ENCODE measurements at regions not wholly inside any gene's neighbourhood (a gene's known extent, or its start where the extent isn't known, plus 50 kb on each side); places are given as distances from the start of the nearest gene placed in this dataset.

DNA sequence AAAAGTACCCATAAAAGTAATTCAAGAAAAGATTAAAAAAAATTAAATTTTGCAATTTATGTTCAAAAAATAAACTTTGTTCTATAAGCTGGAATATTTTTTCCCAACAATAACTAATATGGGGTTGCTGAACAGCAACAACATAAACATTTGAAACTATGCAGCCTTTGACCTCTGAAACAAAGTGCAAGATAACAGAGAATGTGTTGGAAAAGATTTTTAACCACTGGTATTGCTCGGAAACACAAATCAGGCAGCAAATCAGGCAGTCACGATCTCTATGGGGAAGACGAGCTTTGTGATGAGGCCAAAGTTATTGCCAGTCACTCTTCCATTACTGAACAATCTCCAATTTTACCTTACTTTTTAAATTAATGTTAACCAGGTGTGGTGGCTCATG is 332.1 kb downstream of the PABPC4L start:
- DNase-seq = no peak

DNA sequence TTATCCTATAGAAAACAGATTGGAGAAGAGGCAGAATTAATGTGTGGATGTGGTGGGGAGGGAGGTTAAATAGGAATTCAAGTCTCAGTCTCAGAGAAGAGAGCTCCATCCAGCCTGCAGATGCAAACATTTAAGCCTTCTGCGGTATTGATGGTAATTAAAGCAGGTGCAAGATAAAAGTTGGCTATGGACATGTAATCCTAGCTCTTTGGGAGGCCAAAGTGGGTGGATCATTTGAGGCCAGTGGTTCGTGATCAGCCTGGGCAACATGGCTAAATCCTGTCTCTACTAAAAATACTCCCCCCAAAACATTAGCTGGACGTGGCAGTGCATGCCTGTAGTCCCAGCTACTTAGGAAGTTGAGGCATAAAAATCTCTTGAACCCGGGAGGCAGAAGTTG is 332.7 kb downstream of the PABPC4L start:
- DNase-seq = no peak

DNA sequence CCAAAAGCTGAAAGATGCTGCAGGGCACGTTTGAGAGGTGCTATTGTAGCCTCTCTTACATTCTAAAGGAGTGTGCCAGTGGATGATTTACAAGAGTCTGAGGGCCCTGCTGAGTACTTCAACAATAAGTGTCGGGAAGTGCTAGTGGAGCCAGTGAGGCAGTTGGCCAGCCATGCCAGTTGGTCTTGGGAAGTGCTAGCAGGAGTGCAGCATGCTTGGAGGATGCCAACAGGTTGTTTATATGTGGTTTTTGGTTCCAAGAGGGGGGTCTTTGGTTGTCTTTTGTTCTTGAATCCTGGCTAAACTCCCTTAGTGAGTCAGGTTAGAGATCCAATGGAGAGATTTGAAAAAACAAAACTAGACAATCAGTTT is 335.3 kb downstream of the PABPC4L start:
- DNase-seq = no peak

DNA sequence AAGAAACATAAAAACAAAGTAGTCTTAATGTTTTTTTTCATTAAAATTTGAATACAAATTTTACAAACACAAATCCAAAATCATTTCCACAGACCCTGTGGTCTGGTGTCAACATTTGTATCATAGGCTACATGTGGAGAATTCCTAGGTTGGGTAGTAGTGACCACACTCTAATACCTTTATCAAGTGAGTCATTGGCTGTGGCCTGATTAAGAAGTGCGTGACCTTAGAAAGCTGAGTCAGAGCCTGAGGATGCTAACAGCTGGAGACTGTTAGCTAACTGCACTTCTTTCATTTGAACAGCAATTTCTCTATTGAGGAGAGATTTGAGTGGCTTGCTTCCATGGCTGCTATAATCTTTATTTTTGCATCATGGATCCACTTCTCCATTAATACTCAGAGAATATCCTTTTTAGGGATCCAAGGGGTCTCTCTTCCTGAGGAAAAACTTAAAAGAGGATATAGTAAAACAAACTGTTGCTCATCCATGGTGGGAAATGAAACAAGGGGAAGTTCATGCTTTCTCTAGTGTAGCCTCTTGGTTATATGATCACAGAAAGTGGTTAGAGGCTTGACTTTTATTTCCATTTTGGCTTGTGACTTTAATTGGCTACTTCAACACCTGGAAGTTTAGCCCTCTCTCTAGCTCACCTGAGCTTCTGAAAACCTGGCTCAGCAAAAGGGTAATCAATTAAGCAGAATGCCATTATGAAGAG is 335.8 kb downstream of the PABPC4L start:
- no peak for DNase-seq

DNA sequence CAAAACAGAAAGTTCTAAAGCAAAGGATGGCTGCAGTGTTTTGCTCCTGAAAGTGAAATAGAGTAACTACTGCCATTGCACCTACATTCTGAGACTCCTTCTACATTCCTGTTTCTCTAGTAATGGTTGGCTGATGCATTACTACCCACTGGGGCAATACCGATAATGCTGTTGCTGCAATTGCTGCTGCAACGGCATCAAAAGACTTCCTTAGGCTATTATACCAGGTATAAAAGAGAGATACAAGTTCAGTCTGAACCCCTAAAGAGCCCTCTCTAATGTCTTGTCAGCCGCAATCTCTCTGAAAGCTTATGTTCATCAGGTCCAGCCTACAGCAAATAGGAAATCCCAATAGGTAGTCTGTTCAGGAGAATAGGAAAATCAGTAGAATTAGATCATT is 338.4 kb downstream of the PABPC4L start:
- no peak for DNase-seq

DNA sequence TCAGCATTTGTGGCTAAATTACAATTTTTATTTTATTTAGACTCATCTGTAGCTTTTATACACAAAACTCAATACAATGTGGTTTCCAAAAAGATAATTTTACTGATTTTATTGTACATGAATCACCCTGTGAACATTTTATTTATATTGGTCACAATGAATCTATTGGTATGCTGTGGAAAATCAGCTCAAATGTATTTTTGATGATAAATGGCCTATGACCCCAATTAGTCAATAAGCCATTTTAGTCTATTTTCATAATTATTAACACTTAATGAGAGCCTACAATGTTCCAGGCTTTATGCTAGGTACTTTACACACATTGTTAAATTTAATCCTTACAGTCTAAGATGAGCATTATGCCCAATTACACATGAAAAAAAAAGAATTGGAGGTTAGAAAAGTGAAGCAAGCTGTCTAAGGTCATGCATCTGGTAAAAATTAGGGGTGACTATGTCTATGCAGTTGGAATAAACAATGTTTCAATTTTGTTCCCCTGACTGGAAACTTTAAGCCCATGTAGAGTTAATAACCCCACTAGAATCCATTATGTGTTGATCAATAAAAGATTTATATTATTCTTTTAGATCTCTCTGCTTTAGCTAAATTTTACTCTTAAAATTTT is 344.7 kb downstream of the PABPC4L start:
- DNase-seq = no peak

DNA sequence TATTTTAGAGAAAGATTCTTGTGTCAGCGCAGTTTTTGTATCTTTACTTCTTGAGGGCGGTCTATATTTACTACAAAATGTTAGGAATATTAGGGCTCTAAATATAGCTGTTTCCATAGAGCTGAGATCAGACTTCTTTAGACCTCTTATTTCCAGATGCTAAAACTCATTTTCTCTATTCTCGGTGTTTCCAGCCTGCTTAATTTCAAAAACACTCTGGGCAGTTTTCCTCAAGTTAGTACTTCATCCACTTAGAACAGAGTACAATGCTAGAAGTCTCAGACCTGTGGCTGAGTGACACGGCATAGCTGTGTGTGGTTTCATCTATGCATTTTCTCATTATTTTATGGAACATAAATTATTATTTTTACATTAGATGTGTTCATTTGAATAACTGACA is 346.6 kb downstream of the PABPC4L start:
- DNase-seq = peak; percentile 1

DNA sequence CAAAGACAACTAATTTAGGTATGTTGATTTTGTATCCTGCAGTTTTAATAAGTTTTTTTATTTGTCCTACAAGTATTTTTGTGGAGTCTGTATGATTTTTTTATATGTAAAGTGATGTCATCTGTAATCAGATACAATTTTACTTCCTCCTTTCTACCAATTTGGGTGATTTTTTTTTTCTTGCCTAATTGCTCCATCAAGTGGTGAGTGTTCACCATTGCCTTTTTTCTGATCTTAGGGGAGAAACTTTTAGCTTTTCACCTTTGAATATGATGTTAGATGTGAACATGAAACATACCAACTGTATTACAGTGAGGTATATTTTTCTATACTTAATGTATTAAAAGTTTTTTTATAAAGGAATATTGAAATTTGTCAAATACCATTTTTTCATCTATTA is 362.3 kb downstream of the PABPC4L start:
- no peak for DNase-seq

DNA sequence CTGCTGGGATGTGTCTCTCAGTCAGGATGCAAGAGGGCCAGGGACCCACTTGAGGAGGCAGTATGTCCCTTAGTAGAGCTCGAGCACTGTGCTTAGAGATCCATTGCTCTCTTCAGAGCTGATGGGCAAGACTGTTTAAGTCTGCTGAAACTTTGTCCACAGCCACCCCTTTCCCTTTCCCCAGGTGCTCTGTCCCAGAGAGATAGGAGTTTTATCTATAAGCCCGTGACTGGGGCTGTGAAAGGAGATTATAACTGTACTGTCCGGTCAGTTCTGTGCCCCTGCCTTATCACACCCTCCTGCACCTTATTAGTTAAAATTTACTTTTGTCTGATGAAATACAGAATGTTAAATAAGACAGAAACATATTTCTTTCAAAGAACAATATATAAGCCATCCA is 378.4 kb downstream of the PABPC4L start:
- DNase-seq = no peak

DNA sequence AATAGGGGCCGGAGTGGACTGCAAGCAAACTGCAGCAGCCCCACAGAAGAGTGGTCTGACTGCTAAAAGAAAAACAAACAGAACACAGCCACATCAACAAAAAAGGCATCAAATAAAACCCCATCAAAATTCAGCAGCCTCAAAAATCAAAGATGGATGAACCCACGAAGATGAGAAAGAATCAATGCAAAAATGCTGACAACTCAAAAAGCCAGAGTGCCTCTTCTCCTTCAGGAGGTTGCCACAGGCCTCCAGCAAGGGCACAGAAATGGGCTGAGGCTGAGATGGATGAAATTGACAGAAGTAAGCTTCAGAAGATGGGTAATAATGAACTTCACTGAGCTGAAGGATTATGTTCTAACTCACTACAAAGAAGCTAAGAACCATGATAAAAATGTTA is 388.6 kb downstream of the PABPC4L start:
- no peak for DNase-seq

DNA sequence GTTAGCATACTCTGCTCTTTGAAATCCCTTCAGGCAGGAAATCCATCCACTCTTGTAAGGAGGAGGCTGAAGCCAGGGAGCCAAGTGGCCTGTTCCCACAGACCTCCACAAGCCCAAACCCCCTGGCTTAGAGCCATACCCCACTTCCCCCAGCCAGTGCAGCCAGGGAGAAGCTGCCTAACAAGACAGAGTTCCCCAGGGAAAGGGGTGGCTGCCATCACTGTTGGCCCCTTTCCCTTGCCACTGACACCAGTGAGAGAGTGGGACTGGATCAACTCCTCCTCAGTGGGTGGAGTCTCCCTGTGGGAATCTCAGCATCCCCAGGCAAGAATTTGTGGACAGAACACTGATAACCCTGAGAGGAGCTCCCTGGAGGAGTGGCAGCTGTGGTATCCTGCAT is 389.4 kb downstream of the PABPC4L start:
- DNase-seq = no peak

DNA sequence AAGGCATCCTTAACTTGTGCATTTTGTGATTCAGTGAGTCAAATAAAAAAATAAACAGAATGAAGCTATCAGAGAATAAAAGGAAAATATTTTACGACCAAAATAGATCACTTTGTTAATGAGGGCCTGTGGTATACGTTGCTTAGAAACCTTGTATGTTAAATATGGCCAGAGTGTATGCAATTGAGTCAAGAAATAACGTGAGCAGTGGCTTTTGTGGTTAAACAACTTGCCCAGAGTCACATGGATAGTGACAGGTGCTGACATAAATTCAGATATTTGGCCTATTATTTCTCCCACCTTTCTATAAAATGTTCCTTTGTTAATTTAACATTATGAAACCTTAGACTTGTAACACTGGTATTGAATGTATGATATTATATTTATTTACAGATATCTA is 393.4 kb downstream of the PABPC4L start:
- no peak for DNase-seq

DNA sequence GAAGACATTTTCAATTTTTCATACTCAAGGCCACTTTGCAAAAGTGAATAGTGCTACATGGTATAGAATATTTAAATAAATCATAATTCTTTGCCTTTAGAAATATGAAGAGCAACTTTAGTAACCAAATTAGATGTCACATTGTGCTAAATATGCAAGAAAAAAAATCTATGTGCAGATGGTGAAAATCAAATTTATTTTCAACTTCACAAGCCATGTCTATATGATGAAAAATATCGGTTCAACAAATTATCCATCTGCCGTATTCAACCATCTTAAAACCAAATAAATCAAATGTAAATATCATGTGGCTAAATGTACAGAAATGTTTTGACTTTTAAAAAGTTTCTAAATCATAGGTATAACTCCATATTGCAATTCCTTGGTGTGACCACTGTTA is 398.2 kb downstream of the PABPC4L start:
- DNase-seq = no peak

DNA sequence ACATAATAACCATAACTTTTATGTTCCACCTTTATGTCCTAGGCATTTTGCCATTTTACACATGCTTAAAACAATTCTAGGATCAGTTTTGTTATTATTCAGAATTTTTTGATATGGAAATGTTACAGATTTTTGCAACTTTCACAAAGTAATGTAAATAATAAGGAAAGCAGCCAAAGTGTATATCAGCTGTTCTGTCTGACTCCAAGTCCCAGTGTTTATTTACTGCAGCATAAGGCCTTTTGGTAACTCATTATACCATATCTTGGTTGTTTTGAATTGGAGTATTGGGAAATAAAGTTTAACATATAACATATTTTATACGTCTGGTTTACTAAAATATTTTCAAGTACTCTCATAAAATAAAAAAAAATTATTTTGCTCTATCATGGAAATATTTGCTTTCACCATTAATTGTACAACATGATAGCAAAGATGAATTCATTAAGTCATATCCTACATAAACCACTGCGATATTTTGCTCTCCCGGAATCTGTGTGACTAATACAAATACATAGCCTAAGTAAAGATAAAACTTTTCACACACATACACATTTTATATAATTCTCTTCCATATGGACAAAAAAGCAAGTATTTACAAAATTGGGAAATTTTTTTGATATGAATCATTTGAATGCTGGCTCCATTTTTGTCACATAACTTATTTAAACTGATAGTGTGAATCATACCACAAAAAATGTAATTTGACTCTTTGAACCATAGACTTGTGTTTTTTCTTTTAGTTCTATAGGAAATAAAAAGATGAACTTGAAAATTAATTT is 399.0 kb downstream of the PABPC4L start:
- DNase-seq = no peak

DNA sequence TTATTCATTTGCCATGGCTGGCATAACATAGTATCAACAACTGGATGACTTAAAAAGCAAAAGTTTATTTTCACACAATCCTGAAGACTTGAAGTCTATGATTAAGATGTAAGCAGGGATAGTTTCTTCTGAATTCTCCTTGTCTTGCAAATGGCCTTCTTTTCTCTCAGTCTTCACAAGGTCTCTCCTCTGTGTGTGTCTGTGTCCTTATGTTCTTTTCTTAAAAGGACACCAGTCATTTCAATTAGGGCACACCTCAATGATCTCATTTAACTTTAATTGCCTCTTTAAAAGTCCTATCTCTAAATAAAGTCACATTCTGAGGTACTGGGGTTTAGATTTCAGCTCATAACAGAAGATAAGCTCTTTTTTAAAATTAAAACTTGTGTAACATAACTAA is 399.7 kb downstream of the PABPC4L start:
- no peak for DNase-seq

DNA sequence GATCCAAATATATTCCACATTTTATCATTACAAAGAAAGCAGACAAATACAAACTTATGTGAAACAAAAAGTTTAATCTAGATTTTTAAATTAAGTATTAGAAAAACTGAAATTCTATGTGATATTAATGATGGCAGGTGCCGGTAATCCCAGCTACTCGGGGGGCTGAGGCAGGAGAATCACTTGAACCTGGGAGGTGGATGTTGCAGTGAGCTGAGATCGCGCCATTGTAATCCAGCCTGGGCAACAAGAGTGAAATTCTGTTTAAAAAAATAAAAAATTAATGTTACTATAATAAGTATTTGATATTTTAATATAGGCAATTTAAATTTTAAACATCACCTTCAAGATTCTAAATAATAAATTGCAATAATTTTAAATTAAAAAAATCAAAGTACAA is 400.6 kb downstream of the PABPC4L start:
- DNase-seq = no peak

DNA sequence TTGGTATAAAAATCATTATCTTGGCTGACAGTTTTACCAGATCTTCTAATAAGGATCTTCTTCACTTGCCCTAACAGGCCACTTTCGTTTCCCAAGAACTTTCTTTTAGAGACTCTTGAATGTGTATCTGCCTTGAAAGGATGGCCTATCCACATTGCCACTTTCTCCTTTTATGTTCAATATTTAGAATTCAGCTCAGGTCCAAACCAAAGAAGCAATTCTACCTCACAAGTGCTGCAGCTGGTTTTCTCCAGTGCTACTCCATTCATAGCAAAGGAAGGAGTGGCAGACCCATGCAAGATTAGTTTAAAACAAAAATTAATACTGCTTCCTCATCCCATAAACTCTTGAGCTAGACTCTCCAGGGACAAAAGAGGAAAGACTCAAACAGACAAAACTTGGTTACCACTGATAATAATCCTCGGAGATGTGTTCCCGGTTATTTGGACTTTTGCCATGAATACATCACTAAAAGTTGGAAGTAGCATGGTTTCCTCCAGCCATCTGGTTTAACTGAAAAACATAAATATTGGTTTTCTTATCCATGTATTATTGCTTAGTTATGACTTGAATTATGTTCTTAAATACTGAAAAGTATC is 401.8 kb downstream of the PABPC4L start:
- peak; percentile 1 for DNase-seq

DNA sequence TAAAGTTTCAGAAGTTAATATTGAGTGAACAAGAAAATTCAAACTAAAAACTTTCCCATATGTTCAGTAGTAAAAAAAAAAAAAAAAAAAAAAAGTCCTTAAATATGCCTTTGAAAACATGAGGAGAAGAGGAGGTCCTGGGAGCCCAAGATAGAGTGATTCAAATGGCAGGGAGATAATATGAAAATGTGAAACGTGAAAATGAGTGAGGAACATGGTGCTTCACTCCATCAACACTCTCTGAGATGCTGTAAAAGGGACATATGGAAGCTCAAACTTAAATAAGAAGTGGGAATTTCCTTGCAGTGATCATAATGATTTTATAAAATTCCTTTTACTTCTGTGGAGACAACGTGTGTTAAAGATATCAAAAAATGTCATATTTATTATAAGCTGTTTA is 423.9 kb downstream of the PABPC4L start:
- DNase-seq = no peak

DNA sequence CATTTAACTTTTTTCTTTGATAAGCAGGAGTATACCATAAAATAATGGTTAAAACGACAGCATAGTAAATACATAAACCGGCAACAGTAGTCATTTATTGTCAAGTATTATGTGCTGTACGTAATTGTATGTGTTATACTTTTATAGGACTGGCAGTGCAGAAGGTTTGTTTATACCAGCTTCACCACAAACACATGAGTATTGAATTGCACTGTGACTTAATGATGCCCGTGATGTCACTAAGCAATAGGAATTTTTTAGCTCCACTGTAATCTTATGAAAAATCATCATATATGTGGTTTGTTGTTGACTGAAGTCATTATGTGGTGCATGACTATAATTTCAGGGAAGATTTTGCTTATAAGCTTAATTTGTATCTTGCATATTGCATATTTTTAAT is 424.6 kb downstream of the PABPC4L start:
- DNase-seq = no peak

DNA sequence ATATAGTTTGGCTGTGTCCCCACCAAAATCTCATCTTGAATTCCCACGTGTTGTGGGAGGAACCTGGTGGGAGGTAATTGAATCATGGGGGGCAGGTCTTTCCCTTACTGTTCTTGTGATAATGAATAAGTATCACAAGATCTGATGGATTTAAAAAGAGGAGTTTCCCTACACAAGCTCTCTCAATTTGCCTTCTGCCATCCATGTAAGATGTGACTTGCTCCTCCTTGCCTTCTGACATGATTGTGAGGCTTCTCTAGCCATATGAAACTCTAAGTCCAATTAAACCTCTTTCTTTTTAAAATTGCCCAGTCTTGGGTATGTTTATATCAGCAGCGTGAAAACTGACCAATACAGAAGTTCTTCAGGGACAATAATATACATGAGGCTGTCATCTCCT is 425.1 kb downstream of the PABPC4L start:
- no peak for DNase-seq

DNA sequence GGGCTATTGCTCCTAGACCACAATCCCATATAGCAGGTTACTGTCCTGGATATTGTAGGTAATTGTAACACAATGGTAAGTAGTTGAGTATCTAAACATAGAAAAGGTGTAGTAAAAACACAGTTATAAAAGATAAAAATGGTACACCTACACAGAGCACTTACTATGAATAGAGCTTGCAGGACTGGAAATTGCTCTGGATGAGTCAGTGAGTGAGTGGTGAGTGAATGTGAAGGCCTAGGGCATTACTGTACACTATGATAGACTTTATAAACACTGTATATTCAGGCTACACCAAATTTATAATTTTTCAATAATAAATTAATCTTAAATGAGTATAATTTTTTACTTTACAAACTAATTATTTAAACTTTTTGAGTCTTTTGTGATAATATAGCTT is 425.7 kb downstream of the PABPC4L start:
- no peak for DNase-seq

DNA sequence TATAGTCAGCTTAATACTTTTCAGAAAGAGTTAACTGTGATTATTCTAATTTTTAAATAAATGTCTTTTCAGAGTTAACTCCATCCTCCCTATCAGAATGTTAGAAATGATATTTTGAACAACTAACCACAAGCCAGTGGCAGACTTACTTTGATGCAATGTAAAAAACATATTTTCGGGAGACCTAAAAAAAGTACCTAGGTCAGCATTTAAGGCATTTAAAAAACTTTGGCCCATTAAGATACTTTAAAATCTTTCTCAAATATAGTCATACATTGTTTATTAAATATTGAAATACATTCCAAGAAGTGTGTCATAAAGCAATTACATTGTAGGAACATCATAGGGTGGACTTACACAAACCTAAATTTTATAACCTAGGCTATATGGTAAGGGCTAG is 426.1 kb downstream of the PABPC4L start:
- DNase-seq = no peak

DNA sequence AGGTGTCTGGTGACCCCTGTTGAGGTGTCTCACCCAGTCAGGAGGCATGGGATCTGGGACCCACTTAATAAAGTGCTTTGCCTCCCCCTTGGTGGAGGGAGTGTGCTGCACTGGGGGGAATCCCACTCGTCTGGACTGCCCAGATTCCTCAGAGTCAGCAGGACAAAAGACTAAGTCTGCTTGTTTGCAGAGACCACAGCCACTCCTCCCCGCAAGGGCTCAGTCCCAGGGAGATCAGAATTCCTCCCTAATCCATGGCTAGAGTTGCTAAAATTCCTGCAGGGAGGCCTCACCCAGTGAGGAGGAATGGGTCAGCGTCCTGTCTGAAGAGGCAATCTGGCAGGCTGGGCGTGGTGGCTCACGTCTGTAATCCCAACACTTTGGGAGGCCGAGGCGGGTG is 442.2 kb downstream of the PABPC4L start:
- DNase-seq = no peak

All from muscle of arm (tissue), 1 donor.